HG03175 (cell line): ENCODE measurements at regions not wholly inside any gene's neighbourhood (a gene's known extent, or its start where the extent isn't known, plus 50 kb on each side); places are given as distances from the start of the nearest gene placed in this dataset.
"Not testable (repeated sequence)": the region's sequence is repeated elsewhere in the genome, so short reads cannot be mapped to it uniquely, and the experiment has no call there.

ENCODE experiments used
- ATAC-seq: cut with Tn5 transposase; IDR thresholded peaks from one replicate; pipeline ENCODE4 v1.9.1; 2021; ENCODE audit warnings: mild to moderate bottlenecking, moderate library complexity; ENCODE audit not compliant: unreplicated experiment

DNA sequence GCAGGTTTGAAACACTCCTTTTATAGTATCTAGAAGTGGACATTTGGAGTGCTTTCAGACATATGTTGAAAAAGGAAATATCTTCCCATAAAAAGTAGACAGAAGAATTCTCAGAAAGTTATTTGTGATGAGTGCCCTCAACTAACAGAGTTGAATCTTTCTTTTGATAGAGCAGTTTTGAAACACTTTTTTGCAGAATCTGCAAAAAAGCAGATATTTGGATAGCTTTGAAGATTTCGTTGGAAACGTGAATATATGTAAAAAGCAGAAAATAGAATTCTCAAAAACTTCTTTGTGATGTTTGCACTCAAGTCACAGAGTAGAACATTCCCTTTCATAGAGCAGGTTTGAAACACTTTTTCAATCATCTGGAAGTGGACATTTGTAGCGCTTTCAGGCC is 676.4 kb upstream of the ZNF337 start:
- not testable (repeated sequence) for ATAC-seq

DNA sequence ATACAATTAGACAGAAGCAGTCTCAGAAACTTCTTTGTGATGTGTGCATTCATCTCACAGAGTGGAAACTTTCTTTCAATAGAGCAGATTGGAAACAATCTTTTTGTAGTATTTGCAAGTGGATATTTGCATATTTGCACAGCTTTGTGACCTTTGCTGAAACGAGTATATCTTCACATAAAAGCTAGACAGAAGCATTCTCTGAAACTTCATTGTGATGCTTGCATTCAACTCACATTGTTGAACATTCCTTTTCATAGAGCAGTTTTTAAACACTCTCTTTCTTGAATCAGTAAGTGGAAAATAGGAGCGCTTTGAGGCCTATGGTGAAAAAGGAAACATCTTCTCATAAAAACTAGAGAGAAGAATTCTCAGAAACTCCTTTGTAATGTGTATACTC is 657.9 kb upstream of the ZNF337 start:
- ATAC-seq = no peak

DNA sequence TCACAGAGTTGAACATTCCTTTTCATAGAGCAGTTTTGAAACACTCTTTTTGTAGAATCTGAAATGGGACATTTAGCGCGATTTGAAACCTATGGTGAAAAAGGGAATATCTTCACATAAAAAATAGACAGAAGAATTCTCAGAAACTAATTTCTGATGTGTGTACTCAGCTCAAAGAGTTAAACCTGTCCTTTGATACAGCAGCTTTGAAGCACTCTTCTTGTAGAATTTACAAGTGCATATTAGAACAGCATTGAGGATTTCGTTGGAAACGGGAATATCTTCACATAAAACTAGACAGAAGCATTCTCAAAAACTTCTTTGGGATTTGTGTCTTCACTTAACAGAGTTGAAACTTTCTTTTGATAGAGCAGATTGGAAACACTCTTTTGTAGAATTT is 650.7 kb upstream of the ZNF337 start:
- ATAC-seq = no peak

DNA sequence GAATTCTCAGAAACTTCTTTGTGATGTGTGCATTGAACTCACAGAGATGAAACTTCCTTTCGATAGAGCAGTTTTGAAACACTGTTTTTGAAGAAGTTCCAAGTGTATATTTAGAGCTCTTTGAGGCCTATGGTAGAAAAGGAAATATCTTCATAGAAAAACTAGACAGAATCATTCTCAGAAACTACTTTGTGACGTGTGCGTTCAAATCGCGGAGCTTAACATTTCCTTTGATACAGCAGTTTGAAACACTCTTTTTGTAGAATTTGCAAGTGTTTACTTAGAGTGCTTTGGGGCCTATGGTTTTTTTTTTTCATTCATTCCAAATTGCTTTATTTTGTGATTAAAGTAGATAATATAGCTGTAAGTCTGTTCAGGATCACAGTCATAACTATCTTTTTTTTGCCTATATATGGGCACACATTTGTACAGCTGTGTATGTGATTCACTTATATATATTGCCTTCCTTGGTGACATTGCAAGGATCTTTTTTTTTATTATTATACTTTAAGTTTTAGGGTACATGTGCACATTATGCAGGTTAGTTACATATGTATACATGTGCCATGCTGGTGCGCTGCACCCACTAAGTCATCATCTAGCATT is 643.9 kb upstream of the ZNF337 start:
- not testable (repeated sequence) for ATAC-seq

DNA sequence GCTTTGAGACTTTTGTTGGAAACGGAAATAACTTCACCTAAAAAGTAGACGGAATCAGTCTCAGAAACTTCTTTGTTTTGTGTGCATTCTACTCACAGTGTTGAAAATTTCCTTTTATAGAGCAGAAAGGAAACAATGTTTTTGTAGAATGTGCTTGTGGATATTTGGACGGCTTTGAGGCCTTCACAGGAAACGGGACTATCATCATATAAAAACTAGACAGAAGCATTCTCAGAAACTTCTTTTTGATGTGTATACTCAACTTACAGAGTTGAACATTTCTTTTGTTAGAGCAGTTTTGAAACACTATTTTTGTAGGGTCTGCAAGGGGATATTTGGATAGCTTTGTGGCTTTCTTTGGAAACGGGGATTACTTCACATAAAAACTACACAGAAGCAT is 627.5 kb upstream of the ZNF337 start:
- no peak for ATAC-seq

DNA sequence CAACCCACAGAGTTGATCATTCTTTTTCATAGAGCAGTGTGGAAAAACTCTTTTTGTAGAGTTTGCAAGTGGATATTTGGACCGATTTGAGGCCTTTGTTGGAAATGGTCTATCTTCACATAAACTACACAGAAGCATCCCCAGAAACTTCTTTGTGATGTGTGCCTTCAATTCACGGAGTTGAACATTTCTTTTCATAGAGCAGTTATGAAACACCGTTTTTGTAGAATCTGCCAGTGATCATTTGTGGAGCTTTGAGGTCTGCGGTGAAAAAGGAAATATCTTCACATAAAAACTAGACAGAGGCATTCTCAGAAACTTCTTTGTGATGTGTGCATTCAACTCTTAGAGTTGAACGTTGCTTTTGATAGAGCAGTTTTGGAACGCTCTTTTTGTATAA is 618.4 kb upstream of the ZNF337 start:
- ATAC-seq = no peak

DNA sequence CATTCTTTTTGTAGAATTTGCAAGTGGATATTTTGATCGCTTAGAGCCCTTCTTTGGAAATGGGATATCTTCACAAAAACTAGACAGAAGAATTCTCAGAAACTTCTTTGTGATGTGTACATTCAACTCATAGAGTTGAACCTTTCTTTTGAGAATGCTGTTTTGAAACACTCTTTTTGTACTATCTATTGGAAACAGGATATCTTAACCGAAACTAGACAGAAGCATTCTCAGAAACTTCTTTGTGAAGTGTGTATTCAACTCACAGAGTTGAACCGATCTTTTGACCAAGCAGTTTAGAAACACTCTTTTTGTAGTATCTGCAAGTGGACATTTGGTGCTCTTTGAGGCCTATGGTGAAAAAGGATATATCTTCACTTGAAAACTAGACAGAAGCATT is 613.1 kb upstream of the ZNF337 start:
- not testable (repeated sequence) for ATAC-seq

DNA sequence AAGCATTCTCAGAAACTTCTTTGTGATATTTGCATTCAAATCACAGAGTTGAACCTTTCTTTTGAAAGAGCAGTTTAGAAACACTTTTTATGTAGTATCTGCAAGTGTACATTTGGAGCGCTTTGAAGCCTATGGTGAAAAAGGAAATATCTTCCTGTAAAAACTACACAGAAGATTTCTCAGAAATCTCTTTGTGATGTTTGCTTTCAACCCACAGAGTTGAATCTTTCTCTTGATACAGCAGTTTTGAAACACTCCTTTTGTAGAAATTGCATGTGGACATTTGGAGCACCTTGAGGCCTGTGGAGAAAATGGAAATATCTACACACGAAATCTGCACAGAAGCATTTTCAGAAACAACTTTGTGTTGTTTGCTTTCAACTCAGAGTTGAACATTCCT is 612.3 kb upstream of the ZNF337 start:
- no peak for ATAC-seq

DNA sequence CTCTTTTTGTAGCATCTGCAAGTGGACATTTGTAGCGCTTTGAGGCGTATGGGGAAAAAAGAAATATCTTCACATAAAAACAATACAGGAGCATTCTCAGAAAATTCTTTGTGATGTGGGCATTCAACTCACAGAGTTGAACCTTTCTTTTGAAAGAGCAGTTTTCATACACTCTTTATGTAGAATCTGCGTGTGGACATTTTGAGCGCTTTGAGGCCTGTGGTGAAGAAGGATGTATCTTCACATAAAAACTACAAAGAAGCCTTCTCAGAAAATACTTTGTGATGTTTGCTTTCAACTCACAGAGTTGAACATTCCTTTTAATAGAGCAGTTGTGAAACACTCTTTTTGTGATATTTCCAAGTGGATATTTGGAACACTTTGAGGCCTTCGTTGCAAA is 598.4 kb upstream of the ZNF337 start:
- ATAC-seq = no peak

DNA sequence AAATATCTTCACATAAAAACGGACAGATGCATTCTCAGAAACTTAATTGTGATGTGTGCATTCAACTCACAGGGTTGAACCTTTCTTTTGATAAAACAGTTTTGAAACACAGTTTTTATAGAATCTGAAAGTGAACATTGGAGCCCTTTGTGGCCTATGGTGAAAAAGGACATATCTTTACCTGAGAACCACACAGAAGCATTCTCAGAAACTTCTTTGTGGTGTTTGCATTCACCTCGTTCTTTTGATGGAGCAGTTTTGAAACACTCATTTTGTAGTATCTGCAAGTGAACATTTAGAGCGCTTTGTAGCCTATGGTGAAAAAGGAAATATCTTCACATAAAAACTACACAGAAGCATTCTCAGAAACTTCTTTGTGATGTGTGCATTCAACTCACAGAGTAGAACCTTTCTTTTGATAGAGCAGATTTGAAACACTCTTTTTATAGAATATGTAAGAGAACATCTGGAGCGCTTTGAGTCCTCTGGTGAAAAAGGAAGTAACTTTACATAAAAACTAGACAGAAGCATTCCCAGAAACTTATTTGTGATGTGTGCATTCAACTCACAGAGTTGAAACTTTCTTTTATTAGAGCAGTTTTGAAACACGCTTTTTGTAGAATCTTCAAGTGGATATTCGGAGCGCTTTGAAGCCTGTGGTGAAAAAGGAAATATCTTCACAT is 591.9 kb upstream of the ZNF337 start:
- not testable (repeated sequence) for ATAC-seq

DNA sequence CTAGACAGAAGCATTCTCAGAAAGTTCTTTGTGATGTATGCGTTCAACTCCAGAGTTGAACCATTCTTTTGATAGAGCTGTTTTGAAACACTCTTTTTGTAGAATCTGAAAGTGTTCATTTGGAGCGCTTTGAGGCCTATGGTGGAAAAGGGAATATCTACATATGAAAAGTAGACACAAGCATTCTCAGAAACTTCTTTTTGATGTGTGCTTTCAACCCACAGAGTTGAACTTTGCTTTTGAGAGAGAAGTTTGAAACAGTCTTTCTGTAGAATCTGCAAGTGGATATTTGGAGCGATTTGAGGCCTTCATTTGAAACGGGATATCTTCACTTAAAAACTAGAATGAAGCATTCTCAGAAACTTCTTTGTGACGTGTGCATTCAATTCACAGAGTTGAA is 582.6 kb upstream of the ZNF337 start:
- ATAC-seq = no peak

DNA sequence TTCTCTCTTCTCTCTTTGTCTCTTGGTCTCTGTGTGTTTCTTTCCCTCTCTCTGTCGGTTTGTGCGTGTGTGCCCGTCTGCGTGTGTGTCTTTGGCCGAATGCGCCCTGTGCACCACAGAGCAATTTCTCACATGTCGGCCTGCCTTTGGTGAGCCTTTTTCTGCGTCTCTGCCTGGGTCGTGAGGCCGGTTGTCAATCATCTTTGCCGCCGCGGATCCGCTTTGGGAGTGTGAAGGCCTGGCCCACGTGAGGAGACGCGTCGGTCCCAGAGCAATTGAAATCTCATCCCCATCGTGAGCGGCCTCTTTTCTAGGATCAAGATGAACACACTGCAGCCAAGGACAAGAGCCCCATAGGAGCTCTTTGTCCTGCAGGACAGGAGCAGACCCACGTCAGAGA is 580.7 kb upstream of the ZNF337 start:
- no peak for ATAC-seq

DNA sequence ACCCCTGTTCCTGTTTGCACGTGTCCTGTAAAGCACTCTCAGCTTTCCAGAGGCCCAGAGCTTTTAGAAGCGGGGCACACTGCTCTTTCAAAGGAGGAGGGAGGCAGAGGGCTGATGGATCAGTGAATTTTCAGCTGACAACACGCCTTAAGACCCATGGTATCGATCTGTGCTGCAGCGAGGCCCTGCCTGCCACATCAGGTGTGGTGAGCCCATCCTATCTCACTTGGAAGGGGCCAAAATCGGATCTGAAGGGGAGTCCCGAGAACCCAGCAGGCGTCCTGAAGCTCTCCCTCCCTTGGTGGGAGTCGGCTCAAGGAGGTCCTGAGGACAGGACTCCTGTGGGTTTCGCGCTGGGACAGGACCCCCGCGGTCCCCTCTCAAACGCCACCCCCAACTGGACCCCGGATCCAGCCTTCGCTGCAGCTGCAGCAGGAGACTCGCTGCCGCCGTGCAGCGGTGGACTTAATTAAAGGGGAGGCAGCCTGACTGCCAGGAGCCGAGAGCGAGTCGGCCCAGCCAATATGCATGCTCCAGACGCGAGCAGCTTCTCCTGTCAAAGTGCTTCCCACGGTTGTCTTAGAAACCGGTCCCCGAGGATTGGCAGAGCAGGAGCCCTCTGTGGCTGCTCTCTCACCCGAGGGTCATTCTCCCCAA is 580.0 kb upstream of the ZNF337 start:
- no peak for ATAC-seq

DNA sequence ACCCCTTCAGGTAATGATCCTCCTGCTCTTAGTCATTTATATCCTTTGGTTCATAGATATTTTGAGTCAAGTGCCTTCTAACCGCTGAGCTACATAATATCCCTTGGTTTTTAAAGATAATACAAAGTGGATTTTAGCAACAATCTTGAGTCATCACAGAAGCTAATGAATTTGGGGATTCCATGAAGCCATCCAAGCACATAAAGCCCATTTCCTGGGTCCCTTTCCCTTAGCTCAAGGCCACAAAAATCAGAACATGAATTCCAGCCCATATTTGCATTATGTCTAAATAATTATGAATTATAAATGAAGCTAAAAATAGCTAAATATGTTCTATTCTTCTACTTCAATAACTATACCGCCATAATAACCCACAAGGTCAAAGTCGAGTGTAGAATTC is 572.1 kb upstream of the ZNF337 start:
- ATAC-seq = not testable (repeated sequence)

DNA sequence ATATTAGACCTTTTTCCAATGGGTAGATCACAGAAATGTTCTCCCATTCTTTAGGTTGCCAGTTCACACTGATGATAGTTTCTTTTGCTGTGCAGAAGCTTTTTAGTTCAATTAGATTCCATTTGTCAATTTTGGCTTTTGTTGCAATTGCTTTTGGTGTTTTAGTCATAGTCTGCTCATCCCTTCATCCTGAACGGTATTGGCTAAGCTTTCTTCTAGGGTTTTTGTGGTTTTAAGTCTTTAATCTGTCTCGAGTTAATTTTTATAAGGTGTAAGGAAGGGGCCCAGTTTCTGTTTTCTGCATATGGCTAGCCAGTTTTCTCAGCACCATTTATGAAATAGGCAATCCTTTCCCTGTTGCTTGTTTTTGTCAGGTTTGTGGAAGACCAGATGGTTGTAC is 564.3 kb upstream of the ZNF337 start:
- not testable (repeated sequence) for ATAC-seq

DNA sequence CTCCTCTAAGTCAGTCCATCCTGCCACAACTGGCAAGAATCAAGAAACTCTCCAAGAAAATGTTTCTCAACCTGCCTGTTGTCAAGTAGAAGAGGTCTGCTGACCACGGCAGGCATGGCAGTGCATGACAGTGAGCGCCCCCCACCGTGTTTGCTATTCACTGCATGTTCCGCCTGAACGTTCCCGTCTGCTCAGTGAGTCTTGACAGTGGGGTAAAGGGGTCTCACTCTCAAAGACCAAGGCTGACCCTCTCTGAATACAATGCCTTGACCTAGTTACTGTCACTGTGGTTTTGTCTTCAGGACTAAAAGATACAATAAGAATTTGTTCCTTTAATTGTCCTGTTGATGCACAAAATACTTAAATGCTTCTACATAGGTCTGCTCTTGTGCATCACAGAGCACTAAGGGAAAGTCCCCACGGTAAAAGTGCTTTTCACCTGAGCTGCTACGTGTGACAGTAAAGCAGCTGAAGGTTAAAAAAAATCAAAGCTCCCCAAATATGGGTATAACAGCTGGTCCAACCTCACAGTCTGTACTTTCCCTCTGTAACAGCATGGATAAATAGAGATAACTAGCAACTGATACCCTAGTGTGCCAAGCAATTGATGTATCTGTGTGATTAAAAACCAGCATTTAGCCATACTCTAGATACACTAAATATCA is 555.8 kb upstream of the ZNF337 start:
- not testable (repeated sequence) for ATAC-seq

DNA sequence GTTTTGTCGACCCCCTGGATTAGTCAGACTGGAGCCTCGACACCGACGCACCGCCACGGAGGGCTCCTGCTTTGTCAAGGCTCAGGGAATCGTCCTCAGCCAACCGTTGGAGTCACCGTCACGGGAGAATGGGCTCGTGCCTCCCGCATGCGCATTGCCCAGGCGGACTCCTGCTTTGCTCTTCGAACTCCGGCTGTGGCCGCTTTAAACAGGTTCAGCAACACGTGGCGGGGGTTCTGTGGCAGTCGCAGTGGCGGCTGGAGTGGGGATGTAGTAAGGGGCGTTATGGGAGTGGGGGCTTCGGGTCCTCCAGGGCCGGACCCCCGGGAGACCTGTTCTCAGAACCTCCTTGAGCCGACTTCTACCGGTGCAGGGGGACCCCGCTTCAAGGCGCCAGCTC is 554.7 kb upstream of the ZNF337 start:
- not testable (repeated sequence) for ATAC-seq

DNA sequence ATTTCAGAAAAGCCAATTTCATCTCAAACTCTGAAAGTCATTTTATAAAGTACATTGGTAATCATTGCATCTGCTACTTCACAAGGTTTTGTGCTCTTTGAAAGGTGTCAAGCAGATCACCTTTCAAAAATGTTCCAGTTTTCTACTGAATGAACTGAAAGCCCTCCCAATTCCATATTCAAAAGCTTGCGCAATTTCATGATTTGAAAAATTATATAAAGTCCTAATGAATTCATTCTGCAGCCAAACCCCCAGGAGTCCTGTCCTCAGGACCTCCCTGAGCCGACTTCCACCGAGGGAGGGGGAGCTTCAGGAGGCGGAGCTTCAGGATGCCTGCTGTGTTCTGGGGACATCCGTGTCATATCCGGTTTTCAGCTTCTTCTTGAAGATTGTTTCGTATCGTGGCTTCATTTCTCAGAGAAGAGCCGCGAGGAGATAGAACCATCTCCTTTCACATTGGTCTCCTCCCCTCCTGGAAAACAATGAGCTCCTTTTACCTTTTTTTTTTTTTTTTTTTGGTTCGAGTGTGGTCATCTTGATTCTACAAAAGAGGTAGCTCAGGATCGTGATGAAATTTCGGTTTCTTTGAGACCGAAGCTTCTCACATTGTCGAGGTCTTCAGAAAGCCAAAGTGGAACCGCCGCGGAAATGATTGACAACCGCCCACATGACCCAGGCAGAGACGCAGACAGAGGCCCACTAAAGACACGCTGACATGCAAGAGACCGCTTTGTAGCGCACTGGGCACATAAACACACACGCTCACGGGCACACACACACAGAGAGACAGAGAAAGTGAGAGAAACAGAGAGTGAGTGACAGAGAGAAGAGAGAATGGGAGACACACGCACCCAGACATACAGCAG is 553.8 kb upstream of the ZNF337 start:
- ATAC-seq = not testable (repeated sequence)

DNA sequence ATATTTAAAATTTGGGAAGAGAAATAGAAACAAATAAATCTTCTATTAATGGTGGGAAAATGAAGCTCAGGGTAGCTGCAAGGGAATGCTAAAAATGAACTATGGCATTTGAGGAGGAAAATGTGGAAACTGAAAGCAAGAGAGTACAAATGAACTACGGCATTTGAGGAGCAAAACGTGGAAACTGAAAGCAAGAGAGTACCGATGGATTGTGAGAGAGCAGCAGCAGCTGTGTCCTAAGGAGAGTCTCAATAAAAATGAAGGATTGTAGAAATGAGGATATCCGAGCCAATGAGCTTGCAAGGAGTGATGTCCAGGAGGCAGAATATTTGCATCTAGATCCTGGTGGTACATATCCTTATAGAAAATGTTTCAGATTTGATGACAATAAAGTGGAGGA is 547.1 kb upstream of the ZNF337 start:
- ATAC-seq = no peak

DNA sequence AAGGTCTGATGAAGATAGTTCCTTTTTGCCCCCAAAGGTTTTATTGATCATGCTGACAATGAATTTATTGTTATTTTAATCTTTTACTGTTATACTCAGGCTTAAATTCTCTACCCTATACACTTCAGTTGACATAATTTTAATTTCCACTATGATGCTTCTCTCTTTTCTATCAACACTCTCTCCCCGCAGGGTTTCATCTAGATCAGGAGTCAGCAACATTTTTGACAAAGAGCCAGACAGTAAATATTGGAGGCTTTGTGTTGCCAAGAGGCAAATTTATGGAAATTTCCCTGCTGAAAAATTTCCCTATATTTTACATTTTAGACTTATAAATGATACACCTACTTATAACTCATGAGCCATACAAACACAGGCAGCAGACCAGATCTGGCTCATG is 524.0 kb upstream of the ZNF337 start:
- ATAC-seq = not testable (repeated sequence)

DNA sequence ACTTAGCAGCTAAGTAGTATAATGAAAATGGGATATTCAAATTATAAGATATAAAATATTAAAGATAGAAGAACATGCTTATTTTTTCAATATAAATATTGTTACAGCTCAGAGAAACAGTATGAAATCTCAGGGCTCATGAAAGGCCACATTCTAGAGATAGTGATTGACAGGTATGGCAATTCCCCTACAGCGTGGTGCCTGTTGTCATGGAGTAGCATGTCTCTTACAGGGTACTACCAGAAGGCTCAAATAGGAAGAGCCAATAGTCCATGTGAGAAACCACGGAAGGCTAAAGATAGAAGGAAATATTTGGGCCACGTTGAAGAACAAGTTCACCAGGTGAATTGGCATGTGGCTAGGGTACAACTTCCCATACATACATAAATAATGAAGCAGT is 522.9 kb upstream of the ZNF337 start:
- ATAC-seq = not testable (repeated sequence)
